ENCODE measurements at regions not wholly inside any gene's neighbourhood (a gene's known extent, or its start where the extent isn't known, plus 50 kb on each side); places are given as distances from the start of the nearest gene placed in this dataset.
A peak's percentile ranks its signal among the peaks of the same experiment; 100 is the strongest.

DNA sequence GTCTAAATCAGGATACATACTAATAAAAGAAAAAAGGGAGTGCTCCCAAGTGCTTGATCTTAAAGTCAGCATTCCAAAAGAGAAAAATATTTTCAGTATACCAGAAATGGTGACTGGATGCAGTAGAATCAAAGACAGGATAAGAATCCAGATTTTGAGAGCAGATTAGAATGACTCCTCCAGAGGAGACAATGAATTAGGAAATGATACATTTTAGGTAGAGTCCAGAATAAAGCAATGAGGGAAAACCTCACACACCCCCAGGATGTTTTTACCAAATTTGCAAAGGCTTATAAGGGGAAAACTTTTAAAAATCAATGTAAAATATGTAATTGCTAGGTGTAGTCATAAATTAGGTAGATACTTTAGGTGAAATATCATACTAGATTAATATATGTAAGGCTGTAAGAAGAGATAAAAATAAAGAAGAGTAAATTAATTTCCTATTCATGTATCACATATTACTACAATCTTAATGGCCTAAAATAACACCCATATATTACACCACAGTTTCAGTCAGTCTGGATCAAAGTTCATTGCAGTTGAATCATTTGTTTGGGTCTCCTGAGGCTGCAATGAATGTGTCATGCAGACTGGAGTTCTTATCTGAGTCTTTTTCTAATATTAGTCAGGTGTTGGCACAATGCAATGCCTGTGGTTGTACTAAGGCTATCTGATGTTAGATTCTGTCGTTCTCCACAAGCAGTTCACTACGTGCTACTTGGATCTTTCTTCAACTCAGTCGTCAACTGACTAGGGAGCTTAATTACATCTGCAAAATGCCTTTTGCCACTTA, 547.8 kb upstream of the EPHA6 start:
- no peak overlapping the region for H3K4me3 ChIP-seq (replicated peaks in 1 of 4; ENCODE audit: control extremely low read depth in 1 of 4, insufficient read depth in 1 of 4, low read depth in 3 of 4, low read length in 4 of 4)
- no peaks in the 10 kb centered on the region for H3K4me1 ChIP-seq (ENCODE audit: control insufficient read depth, extremely low read depth, insufficient read depth, low read length)
- H3K4me2 ChIP-seq (ENCODE audit: extremely low read depth, insufficient read depth, low read length), result no peak overlapping the region
- no peaks in the 10 kb centered on the region for H3K27me3 ChIP-seq (ENCODE audit: control insufficient read depth, insufficient read depth, low read length)
- no peaks in the 10 kb centered on the region for H4K20me1 ChIP-seq (ENCODE audit: control insufficient read depth, extremely low read depth, insufficient read depth, low read length)
- H3K27ac ChIP-seq (ENCODE audit: insufficient read depth, low read length), result no peak overlapping the region
- no peaks in the 10 kb centered on the region for H3K9me3 ChIP-seq (ENCODE audit: control insufficient read depth, insufficient read depth, low read depth, low read length)
- H2AFZ ChIP-seq (ENCODE audit: low read length), result no peak overlapping the region
- DNase-seq (ENCODE audit: low read depth in 2 of 2), result peak in 1 of 2 donors; percentile 67
- no peaks in the 10 kb centered on the region for H3K36me3 ChIP-seq (ENCODE audit: control insufficient read depth, insufficient read depth, low read length)
- H3K79me2 ChIP-seq (ENCODE audit: control insufficient read depth, insufficient read depth, low read length), result no peaks in the 10 kb centered on the region
- H3K9ac ChIP-seq (ENCODE audit: insufficient read depth, low read length), result no peak overlapping the region
- TF ChIP-seq, protein P1, sequence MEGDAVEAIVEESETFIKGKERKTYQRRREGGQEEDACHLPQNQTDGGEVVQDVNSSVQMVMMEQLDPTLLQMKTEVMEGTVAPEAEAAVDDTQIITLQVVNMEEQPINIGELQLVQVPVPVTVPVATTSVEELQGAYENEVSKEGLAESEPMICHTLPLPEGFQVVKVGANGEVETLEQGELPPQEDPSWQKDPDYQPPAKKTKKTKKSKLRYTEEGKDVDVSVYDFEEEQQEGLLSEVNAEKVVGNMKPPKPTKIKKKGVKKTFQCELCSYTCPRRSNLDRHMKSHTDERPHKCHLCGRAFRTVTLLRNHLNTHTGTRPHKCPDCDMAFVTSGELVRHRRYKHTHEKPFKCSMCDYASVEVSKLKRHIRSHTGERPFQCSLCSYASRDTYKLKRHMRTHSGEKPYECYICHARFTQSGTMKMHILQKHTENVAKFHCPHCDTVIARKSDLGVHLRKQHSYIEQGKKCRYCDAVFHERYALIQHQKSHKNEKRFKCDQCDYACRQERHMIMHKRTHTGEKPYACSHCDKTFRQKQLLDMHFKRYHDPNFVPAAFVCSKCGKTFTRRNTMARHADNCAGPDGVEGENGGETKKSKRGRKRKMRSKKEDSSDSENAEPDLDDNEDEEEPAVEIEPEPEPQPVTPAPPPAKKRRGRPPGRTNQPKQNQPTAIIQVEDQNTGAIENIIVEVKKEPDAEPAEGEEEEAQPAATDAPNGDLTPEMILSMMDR (conservative IDR thresholded peaks at IDR 0.05 in 1 of 2, IDR thresholded peaks at IDR 0.05 in 1 of 2; ENCODE audit: low read depth in 1 of 2, low read length in 2 of 2), result no peak
- no peak for TF ChIP-seq EZH2 (IDR thresholded peaks at IDR 0.05; ENCODE audit: low read length, missing control alignments)

DNA sequence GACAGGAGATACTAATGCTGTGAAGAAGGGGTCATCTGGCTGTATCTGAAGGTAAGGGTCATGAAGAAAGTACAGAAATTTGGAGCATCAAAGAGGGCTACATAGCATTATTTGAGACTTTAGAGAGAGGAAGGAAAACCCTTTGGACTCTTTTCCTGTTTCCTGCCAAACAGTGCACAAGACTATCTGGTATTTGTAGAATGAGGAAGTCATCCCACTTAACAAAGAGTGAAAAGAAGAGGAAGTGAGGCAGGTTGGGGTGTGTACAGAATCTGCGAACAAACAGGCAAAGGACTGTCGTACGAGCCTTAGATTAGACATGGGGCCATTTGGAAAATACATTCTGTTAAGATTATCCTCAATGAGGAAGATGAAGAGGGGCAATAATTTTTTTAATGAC, 546.8 kb upstream of the EPHA6 start:
- no peak overlapping the region for H3K9ac ChIP-seq (ENCODE audit: insufficient read depth, low read length)
- H3K9me3 ChIP-seq (ENCODE audit: control insufficient read depth, insufficient read depth, low read depth, low read length), result no peaks in the 10 kb centered on the region
- no peak for TF ChIP-seq EZH2 (IDR thresholded peaks at IDR 0.05; ENCODE audit: low read length, missing control alignments)
- TF ChIP-seq, protein P1 (conservative IDR thresholded peaks at IDR 0.05 in 1 of 2, IDR thresholded peaks at IDR 0.05 in 1 of 2; ENCODE audit: low read depth in 1 of 2, low read length in 2 of 2), result no peak
- H3K4me2 ChIP-seq (ENCODE audit: extremely low read depth, insufficient read depth, low read length), result no peak overlapping the region
- no peaks in the 10 kb centered on the region for H4K20me1 ChIP-seq (ENCODE audit: control insufficient read depth, extremely low read depth, insufficient read depth, low read length)
- no peak for DNase-seq (ENCODE audit: low read depth in 2 of 2)
- no peaks in the 10 kb centered on the region for H3K79me2 ChIP-seq (ENCODE audit: control insufficient read depth, insufficient read depth, low read length)
- H3K27ac ChIP-seq (ENCODE audit: insufficient read depth, low read length), result no peak overlapping the region
- no peaks in the 10 kb centered on the region for H3K27me3 ChIP-seq (ENCODE audit: control insufficient read depth, insufficient read depth, low read length)
- no peaks in the 10 kb centered on the region for H3K4me1 ChIP-seq (ENCODE audit: control insufficient read depth, extremely low read depth, insufficient read depth, low read length)
- no peaks in the 10 kb centered on the region for H3K36me3 ChIP-seq (ENCODE audit: control insufficient read depth, insufficient read depth, low read length)
- no peak overlapping the region for H2AFZ ChIP-seq (ENCODE audit: low read length)
- H3K4me3 ChIP-seq (replicated peaks in 1 of 4; ENCODE audit: control extremely low read depth in 1 of 4, insufficient read depth in 1 of 4, low read depth in 3 of 4, low read length in 4 of 4), result no peak overlapping the region

DNA sequence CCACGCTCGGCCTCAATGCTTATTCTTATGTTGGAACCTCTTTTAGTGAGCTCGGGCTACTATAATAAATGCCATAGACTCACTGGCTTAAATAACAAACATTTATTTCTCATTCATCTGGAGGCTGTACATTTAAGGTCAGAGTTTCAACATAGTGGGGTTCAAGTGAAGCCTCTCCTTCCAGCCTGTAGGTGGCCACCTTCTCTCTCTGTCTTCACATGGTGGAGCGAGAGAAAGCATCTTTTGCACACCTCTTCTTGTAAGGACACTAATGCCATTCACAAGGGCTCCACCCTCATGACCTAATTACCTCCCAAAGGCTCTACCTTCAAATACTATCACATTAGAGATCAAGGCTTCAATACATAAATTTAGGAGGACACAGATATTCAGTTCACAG, 520.3 kb upstream of the EPHA6 start:
- no peak overlapping the region for H3K4me3 ChIP-seq (replicated peaks in 1 of 4; ENCODE audit: control extremely low read depth in 1 of 4, insufficient read depth in 1 of 4, low read depth in 3 of 4, low read length in 4 of 4)
- no peaks in the 10 kb centered on the region for H3K9me3 ChIP-seq (ENCODE audit: control insufficient read depth, insufficient read depth, low read depth, low read length)
- no peaks in the 10 kb centered on the region for H3K79me2 ChIP-seq (ENCODE audit: control insufficient read depth, insufficient read depth, low read length)
- H3K4me2 ChIP-seq (ENCODE audit: extremely low read depth, insufficient read depth, low read length), result no peak overlapping the region
- TF ChIP-seq EZH2 (IDR thresholded peaks at IDR 0.05; ENCODE audit: low read length, missing control alignments), result no peak
- TF ChIP-seq, protein P1 (conservative IDR thresholded peaks at IDR 0.05 in 1 of 2, IDR thresholded peaks at IDR 0.05 in 1 of 2; ENCODE audit: low read depth in 1 of 2, low read length in 2 of 2), result no peak
- H4K20me1 ChIP-seq (ENCODE audit: control insufficient read depth, extremely low read depth, insufficient read depth, low read length), result no peaks in the 10 kb centered on the region
- H3K9ac ChIP-seq (ENCODE audit: insufficient read depth, low read length), result no peak overlapping the region
- no peaks in the 10 kb centered on the region for H3K27me3 ChIP-seq (ENCODE audit: control insufficient read depth, insufficient read depth, low read length)
- H2AFZ ChIP-seq (ENCODE audit: low read length), result no peak overlapping the region
- no peak for DNase-seq (ENCODE audit: low read depth in 2 of 2)
- no peaks in the 10 kb centered on the region for H3K4me1 ChIP-seq (ENCODE audit: control insufficient read depth, extremely low read depth, insufficient read depth, low read length)
- no peak overlapping the region for H3K27ac ChIP-seq (ENCODE audit: insufficient read depth, low read length)
- H3K36me3 ChIP-seq (ENCODE audit: control insufficient read depth, insufficient read depth, low read length), result no peaks in the 10 kb centered on the region
